ENCODE measurements at regions not wholly inside any gene's neighbourhood (a gene's known extent, or its start where the extent isn't known, plus 50 kb on each side); places are given as distances from the start of the nearest gene placed in this dataset.

GRCh38 chr9:99282406-99282805 lies 60.3 kb downstream of the SEC61B start:
- DNase-seq = no peak

- DNase-seq = no peak
Observed at GRCh38 chr9:99285965-99286364, 63.9 kb downstream of the SEC61B start.

DNA sequence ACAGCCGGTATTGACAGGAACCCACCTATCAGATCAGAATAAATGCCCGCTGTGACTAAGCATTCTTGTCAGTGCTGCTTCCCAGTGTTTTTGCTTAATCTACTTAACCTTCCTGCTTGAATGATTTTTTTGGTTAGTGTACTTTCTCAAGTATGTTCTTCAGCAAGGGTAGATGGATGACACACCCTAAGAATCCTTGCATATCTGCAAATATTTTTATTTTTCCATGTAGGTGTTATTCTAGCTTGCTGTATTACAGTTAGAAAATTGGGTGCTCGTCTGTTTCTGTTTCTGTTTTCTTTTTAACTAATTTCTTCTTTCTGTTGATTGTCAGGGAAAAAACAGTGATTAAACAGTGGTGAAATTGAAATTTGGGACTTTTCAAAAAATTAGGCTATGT lies 64.5 kb downstream of the SEC61B start:
- no peak for DNase-seq

GRCh38 chr9:99287641-99288040 lies 65.6 kb downstream of the SEC61B start:
- DNase-seq = no peak

DNA sequence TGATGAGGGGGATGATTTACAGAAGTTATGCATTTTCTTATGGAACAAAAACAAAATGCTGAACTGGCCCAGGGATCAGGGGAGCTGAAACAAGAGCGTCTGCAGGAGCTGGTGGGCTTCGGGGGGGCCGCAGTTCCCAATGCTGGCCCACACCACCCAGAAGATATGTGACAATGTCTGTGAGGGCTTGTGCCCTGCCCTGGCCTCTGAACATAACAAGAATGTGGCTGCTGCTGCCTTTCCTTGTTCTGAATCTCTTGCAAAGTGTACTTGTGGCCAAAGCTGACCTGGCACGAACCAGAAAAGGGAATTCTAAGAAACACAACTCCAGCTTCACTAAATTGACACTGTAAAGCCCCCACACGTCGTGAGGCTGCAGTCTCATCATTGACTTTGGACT lies 66.7 kb downstream of the SEC61B start:
- DNase-seq = no peak

DNA sequence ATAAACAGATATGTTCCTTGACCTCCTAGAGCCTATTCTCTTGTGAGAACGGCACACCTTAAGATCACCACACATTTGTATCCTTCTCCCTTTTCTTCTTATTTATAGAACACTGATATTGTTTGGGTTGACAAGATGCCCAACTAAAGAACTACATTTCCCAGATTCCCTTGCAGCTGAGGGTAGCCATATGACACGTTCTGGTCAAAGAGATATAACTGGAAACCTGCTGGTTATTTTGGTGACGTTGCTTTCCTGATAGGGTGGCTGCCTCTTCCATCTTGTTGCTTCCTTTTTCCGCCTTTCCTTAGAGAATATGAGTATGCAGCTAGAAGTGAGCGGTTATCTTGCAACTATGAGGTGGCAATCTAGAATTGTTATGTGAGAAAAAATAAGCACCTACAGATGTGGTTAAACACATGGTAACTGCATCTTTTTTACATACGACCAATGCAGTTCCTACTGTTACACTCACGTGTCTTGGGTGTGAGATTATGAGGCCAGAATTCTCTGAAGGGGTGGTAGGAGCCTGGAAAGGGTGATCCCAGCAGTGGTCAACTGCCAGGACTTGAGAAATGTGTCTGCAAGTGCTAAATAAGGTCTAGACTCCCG lies 72.9 kb downstream of the SEC61B start:
- no peak for DNase-seq

DNA sequence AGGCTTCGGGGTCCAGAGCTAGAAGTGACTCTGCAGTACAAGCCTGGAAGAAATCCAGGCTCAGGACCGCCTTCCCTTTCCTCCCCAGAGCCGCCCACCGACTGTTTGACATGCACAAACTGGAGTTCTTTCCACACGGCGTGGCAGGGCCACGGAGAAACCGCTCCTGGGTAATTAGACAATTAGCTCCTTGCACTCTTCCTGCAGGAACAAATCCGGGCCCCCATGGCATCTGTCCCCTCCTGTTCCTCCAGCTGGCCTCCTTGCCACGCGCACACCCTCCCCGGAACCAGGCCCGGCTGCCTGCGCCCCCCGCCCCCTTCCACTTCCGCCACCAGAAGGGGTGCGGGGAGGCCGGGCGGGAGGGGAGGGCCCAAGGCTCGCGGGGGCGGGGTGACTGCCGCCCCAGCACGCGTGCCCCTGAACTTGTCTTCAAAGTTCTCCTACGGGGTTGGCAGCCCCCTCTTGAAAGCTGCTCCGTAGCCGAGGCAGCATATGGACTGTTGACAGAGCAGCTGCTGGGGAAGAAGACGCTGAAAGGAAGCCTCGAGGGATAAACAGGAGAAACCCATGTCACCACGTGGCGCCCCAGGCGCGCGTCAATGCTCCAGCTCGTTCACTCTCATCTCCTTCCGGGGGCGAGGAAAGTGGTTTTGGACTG lies 74.3 kb downstream of the SEC61B start:
- DNase-seq = peak; percentile 41

- DNase-seq = no peak
Observed at GRCh38 chr9:99298614-99299013, 76.5 kb downstream of the SEC61B start.

DNA sequence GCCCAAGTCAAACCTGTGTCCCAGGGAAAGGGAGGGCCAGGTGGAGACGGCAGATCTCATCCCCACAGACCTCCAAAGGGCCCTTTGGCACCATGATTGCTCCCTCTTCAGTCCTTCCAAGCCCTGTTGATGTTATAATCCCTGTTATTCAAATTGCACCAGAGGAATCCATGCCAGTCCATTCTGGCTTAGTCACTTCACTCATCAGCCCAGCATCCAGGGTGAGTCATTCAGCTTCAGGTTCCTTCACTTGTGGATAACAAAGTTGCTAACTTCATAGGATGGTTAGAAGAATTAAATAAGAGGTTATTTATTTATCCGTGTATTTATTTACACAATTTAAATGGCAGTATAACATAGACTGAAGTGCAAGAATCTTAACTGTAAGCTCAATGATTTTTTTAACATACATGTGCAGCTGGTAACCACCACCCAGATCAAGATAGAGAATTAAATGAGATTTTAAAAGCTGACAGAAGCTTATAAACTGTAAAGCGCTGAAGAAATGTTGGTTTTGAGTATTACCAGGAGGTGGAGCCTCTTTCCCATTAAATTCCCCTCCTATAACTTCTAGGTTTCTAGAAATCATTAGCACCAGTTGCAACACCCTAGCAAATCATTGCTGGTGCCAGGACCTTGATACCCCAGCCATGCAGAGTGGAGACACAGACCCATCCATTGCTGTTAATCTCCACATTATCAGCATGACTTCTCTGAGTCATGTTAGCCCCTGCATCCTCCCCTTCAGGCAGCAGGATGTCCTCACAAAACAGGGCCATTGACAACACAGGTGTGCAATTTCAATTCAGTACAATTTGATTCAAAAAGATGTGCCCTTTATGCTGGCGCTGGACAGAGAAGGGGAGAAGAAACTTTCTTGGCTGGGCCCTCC lies 77.4 kb downstream of the SEC61B start:
- DNase-seq = peak; percentile 74

DNA sequence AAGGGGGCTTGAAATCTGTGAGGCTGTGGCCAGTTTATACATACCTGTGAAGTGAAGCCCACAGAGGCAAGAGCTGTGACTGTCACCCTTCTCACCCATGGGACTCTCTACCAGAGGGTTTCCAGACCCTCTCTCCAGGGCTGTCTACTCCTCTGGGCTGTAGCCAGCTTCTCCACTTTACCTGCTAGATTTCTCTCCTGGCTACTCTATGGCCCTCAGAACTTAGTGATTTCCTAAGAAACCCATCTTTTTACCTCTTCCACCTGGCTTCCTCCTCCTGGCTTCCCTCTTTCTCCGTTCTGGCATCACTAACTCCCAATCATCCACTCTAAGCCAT lies 78.0 kb downstream of the SEC61B start:
- no peak for DNase-seq

DNA sequence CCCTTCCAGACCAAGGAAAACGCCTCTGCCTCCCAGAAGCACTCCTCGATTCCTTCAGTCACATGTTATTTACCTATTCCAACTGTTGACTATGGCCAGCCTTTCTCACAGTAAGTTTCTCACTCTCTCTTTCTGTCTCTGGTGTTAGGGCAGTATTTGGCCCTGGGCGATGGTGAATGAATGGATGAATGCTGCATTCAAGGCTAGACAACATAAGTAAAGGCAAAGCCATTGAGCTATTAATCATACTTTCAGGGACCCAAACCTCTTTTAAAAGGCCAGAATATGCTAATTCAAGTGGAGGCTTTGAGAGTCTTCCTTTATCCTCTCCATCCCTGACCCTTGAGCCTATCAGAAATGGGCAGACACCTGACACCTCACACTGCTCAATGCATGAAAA lies 78.5 kb downstream of the SEC61B start:
- DNase-seq = no peak

DNA sequence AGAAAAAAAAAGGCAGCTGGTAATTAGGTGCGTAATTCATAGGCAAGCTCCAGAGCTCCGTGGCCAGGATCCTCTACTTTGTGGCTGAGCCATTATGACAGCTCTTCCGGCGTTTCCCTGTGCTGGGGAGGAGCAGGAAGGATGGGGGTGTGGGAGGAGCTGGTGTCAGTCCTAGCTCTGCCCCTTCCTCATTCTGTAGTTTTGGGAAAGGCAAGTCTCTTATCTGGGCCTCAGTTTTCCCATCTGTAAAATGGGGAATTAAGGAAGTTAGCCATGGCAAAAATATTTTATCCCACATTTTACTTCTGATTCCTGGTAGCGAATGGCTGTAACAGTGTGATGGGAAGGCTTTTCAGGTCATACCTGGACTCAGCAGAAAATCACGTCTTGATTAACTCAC lies 81.1 kb downstream of the SEC61B start:
- DNase-seq = no peak

DNA sequence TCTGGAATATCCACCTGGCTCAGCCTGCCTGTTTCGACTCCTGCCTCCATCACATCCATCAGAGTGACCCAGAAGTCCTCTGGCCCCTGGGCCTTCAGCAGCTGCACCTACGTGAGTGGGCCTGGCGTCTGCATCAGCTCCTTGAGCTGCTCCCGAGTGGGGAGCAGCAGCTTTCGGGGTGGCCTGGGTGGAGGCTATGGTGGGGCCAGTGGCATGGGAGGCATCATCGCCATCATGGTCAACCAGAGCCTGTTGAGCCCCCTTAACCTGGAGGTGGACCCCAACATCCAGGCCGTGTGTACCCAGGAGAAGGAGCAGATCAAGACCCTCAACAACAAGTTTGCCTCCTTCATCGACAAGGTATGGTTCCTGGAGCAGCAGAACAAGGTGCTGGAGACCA lies 83.0 kb downstream of the SEC61B start:
- DNase-seq = no peak

DNA sequence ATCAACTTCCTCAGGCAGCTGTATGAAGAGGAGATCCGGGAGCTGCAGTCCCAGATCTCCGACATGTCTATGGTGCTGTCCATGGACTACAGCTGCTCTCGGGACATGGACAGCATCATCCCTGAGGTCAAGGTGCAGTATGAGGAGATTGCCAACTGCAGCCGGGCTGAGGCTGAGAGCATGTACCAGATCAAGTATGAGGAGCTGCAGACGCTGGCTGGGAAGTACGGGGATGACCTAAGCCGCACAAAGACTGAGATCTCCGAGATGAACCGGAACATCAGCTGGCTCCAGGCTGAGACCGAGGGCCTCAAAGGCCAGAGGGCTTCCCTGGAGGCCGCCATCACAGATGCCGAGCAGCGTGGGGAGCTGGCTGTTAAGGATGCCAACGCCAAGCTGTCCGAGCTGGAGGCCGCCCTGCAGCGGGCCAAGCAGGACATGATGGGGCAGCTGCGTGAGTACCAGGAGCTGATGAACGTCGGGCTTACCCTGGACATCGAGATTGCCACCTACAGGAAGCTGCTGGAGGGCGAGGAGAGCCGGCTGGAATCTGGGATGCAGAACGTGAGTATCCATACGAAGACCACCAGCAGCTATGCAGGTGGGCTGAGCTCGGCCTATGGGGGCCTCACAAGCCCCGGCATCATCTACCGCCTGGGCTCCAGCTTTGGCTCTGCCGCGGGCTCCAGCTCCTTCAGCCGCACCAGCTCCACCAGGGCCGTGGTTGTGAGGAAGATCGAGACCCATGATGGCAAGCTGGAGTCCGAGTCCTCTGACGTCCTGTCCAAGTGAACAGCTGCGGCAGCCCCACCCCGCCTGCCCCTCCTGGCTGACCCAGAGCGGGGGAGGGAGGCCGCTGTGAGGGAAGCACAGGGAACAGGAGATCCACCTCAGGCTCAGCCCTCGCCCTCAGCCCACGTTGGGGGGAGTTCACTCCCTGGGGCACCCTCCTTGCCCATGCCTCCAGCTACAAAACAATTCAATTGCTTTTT lies 84.0 kb downstream of the SEC61B start:
- DNase-seq = no peak

DNA sequence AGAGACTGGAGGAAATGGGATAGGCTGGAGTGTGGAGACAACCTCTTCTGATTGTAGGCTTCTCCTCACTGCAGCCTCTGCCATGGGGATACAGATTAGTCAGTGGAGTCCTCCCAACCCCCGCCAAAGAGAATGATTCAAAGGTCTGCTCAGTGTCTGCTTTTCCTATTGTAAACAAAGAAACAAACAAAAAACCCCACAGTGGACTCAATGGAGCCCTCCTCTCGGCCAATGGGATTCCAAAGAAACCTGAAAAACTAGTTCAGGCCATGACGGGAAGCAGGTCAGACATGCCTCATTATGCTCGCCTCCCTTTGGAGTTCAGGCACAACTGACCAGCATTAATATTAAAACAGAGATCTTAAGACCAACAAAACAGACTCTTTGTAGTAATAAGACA lies 85.8 kb downstream of the SEC61B start:
- DNase-seq = no peak

DNA sequence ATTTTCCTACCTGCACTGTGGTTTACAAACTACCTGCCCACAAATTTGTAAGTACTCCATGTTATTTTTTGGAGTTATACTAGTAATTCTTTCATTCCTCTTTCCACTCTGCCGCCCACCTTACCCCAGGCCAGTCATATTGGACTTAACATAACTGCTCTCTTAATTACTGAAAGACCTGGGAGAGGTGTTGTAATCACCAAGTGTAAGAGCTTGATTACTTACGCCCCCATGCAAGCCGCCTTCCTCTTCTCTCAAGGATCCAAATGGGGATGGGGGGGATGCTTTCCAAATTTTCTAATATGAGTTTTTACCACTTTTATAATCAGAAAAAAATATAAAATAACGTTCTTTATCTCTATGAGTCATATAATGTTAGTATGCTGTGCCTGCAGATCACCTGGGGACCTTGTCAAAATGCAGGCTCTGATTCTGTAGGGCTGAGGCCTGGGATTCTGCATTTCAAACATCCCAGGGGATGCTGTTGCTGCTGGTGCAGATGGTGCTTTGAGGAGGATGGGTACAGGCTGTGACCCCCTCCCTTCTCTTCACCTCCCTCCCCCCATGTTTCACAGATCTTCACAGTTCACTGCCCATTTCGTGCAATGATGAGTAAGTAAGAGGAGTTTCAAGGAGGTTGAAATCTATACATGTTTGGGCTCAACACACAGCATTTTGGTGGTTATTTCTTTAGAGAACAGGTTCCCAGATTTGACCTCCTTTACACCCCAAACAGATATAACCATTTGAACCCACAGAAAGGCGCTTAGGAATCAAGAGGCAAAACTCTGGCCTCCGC lies 87.3 kb downstream of the SEC61B start:
- no peak for DNase-seq

DNA sequence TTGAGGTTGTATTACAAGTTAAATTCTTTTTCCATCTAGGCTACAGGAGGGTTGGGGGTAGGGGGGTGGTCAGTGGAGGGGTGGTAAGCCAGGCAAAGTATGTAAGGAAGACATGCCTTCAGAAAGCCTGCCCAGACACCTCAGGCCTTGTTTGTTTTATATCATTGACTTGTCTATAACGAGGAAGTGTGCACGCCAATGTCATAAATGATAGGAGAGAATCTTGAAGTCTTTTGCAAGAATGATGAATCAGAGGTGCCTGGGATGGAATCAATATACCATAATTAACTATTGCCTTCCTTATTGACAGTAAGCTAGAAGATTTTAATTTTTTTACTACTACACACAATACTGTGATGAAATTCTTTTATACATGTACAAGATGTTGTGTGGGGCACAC lies 90.7 kb downstream of the SEC61B start:
- DNase-seq = no peak

DNA sequence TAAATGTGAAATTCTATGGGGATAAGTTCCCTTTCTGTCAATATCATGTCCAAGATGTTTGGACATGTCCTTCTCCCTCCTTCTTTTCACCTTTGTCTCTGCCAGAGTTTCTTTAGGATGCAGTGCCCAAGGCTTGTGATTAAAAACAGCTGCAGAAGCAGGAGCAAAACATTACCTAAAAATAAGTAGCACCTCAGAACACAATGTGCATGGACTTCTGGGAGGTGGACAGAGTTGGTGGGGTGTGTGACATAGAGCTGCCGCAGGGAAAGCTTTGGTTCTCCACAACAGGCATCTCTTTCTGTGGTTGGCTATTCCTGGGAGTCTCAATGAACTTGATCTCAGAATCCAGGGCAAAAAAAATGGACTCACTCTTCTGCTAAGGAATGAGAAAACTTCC lies 97.0 kb downstream of the SEC61B start:
- no peak for DNase-seq

- DNase-seq = no peak
Observed at GRCh38 chr9:99322299-99322698, 100.2 kb downstream of the SEC61B start.

GRCh38 chr9:99326112-99326916 lies 104.2 kb downstream of the SEC61B start:
- peak; percentile 15 for DNase-seq

DNA sequence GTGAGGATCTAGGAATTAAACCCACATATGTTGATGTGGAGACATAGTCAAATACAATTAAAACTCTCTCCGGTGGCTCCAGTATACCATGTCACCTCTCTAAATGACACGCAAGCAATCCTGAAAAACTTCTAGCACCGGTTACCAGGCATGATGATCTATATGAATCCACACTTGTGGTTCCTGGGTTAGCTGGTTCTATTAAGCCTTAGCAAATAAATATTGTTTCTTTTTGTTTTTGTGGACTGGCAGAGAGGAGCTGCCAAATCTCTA lies 104.8 kb downstream of the SEC61B start:
- DNase-seq = no peak

Measured in fibroblast of skin of abdomen (primary cell).